ENCODE measurements at regions not wholly inside any gene's neighbourhood (a gene's known extent, or its start where the extent isn't known, plus 50 kb on each side); places are given as distances from the start of the nearest gene placed in this dataset.
A peak's percentile ranks its signal among the peaks of the same experiment; 100 is the strongest.
"Not testable (repeated sequence)": the region's sequence is repeated elsewhere in the genome, so short reads cannot be mapped to it uniquely, and the experiment has no call there.

DNA sequence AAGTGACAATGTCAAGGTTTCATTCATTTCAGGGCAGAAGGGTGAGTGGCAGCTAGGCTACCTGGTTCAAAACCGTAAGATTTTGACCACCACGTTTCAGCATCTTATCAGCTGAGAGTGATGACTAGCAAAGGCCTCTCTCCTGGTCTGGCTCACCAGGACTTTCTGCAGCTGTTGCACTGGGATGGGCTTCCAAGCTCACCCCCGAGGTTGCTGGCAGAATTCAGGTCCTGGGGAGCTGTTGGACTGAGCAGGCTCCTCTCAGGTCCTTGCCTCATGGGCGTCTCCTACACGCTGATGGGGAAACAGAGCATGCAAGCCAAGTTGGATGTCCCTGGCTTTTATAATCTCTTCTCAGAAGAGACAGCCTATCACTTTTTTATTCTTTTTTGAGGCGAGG, 88.8 kb upstream of the RNU6-1 start:
- H3K27ac ChIP-seq = no peak overlapping the region; the same call in 1 of the 2 replicates
- TF ChIP-seq, protein P1, sequence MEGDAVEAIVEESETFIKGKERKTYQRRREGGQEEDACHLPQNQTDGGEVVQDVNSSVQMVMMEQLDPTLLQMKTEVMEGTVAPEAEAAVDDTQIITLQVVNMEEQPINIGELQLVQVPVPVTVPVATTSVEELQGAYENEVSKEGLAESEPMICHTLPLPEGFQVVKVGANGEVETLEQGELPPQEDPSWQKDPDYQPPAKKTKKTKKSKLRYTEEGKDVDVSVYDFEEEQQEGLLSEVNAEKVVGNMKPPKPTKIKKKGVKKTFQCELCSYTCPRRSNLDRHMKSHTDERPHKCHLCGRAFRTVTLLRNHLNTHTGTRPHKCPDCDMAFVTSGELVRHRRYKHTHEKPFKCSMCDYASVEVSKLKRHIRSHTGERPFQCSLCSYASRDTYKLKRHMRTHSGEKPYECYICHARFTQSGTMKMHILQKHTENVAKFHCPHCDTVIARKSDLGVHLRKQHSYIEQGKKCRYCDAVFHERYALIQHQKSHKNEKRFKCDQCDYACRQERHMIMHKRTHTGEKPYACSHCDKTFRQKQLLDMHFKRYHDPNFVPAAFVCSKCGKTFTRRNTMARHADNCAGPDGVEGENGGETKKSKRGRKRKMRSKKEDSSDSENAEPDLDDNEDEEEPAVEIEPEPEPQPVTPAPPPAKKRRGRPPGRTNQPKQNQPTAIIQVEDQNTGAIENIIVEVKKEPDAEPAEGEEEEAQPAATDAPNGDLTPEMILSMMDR (conservative IDR thresholded peaks at IDR 0.05) = no peak

DNA sequence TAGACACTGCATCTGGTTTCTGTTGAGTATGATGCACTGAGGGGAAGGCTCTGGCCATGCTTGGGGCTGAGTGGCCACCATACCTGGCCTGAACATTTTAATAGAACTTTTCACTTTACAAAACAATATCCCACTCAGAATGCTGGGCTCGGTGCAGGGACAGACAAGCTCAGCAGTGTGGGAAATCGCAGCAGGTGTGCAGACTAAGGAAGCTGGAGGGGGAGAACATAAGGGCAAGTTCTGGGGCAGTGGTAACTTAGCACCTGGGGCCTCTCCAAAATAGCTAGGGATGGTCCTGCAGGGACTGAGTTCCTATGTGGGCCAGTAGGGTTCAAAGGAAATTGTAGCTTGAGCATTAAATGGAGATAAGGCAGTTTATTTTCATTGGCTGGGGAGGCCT, 90.9 kb upstream of the RNU6-1 start:
- TF ChIP-seq, protein P1 (conservative IDR thresholded peaks at IDR 0.05) = no peak
- H3K27ac ChIP-seq = no peak overlapping the region

DNA sequence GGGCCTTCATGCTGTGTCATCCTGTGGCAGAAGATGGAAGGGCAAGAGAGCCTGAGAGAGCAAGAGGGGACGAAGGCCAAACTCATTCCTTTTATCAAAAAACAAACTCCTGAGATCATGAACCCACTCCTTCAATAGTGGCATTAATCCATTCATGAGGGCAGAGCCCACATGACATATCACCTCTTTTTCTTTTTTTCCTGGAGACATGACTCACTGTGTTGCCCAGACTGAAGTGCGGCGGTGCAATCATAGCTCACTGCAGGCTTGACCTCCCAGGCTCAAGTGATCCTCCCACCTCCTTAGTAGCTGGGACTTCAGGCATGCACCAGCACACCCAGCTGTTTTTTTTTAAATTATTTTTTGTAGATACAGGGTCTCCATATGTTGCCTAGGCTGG, 92.0 kb upstream of the RNU6-1 start:
- no peak overlapping the region for H3K27ac ChIP-seq
- TF ChIP-seq, protein P1 (conservative IDR thresholded peaks at IDR 0.05) = no peak

DNA sequence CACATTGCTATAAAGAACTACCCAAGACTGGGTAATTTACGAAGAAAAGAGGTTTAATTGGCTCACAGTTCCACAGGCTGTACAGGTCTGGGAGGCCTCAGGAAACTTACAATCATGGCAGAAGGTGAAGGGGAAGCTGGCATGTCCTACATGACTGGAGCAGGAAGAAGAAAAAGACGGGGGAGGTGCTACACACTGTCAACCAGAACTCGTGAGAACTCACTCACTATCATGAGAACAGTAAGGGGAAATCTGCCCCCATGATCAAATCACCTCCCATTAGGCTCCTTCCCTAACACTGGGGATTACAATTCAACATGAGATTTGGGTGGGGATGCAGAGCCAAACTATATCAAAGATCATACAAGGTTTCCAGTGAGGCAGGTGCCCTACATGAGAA, 94.3 kb upstream of the RNU6-1 start:
- H3K27ac ChIP-seq = not testable (repeated sequence)

DNA sequence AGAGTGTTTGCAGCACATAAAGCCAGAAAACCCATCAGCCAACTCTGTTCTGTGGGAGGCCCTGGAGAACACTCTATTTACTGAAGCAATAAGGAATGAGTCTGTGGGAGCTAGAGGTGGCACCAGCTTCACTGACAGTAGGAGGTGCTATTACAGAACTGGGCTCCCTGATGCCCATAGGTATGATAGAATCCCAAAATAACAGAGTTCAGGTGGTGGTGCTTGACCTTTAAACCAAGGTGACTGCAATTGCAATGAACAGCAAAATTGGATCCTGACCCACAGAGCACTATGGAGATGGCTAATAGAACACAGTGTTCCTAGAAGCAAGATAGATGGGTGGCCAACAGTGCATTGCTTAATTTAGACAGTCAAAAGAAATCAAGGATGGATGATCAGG, 95.4 kb upstream of the RNU6-1 start:
- TF ChIP-seq, protein P1 (conservative IDR thresholded peaks at IDR 0.05) = no peak
- no peak overlapping the region for H3K27ac ChIP-seq

DNA sequence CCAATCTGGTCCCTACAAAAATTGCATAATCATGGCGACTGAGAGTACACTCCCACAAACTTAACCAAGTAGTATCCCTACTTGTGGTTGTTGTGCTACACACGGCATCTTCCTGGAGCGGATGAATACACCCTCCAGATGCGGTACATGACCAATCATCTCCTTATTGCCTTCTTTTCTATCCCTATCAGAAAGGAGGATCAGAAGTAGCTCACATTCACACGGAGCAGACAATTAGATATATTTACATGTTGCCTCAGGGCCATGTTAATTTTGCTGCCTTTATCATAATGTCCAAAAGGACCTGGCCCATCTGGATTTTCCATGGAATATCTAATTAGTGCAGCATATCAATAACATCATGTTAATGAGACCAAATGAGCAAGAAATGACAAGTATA, 96.4 kb upstream of the RNU6-1 start:
- TF ChIP-seq, protein P1 (conservative IDR thresholded peaks at IDR 0.05) = no peak
- peak overlapping the region; percentile 29; the same call in 1 of the 2 replicates for H3K27ac ChIP-seq

DNA sequence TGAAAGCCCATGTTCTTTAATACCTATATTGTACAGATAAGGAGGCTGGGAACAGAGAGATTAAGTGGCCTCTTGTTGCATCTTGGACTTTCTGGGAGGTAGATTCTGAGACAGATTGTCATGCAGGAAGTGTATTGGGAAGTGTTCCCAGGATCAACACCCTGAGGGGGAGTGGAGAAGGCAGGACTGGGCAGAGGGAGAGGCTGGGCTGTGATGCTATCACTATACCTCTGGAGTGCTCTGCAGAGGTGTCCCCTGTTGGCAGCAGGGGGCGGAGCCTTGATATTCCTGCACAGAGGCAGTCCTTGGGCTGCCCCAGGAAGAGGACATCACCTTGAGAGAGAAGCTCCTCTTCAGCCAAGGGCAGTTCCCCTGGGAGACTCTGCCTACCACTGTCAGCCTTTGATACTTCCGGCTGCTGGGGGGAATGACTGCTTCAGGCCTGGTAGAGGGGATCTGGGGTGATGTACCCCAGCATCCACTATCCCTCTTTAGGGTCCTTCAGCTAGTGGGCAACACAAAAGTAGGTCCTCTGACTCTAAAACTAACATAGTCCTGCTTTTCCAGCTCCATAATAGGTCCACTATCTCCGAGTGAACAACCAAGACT, 97.4 kb upstream of the RNU6-1 start:
- H3K27ac ChIP-seq = peak overlapping the region; percentile 29; the same call in 1 of the 2 replicates
- TF ChIP-seq, protein P1 (conservative IDR thresholded peaks at IDR 0.05) = no peak

DNA sequence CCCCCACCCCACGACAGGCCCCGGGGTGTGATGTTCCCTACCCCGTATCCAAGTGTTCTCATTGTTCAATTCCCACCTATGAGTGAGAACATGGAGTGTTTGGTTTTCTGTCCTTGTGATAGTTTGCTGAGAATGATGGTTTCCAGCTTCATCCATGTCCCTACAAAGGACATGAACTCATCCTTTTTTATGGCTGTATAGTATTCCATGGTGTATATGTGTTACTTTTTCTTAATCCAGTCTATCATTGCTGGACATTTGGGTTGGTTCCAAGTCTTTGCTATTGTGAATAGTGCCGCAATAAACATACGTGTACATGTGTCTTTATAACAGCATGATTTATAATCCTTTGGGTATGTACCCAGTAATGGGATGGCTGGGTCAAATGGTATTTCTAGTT, 99.3 kb upstream of the RNU6-1 start:
- not testable (repeated sequence) for H3K27ac ChIP-seq

DNA sequence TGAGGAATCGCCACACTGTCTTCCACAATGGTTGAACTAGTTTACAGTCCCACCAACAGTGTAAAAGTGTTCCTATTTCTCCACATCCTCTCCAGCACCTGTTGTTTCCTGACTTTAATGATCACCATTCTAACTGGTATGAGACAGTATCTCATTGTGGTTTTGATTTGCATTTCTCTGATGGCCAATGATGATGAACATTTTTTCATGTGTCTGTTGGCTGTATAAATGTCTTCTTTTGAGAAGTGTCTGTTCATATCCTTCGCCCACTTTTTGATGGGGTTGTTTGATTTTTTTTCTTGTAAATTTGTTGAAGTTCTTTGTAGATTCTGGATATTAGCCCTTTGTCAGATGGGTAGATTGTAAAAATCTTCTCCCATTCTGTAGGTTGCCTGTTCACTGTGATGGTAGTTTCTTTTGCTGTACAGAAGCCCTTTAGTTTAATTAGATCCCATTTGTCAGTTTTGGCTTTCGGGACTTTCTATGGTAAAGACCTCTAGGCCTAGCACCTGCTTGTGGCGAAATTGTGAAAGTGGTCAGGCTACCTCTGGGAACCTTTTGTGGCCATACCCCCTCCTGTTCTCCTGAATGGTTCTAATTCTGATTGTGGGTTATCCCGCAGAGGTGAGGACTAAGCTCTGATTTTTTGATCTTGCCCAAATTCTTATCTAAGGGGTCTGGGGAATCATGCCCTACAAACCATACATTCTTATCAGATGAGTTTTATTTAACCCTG, 99.9 kb upstream of the RNU6-1 start:
- H3K27ac ChIP-seq = not testable (repeated sequence)
